OCI-LY3 (cell line): ENCODE measurements at regions not wholly inside any gene's neighbourhood (a gene's known extent, or its start where the extent isn't known, plus 50 kb on each side); places are given as distances from the start of the nearest gene placed in this dataset.

ENCODE experiments used
- EZH2phosphoT487 ChIP-seq: fragments of 200-600 bp; shearing (Covaris generic); IDR thresholded peaks from 2 replicates; pipeline ENCODE4 v1.6.1; 2018; ENCODE audit warnings: antibody characterized with exemption, mixed run types, low read depth
- TF ChIP-seq, protein P1 (sequence below): fragments of 200-600, 300-600 bp; sonication (generic); IDR thresholded peaks from 2 replicates; pipeline ENCODE4 v1.5.1; 2014; ENCODE audit warnings: antibody characterized with exemption, low read length, low read depth

DNA sequence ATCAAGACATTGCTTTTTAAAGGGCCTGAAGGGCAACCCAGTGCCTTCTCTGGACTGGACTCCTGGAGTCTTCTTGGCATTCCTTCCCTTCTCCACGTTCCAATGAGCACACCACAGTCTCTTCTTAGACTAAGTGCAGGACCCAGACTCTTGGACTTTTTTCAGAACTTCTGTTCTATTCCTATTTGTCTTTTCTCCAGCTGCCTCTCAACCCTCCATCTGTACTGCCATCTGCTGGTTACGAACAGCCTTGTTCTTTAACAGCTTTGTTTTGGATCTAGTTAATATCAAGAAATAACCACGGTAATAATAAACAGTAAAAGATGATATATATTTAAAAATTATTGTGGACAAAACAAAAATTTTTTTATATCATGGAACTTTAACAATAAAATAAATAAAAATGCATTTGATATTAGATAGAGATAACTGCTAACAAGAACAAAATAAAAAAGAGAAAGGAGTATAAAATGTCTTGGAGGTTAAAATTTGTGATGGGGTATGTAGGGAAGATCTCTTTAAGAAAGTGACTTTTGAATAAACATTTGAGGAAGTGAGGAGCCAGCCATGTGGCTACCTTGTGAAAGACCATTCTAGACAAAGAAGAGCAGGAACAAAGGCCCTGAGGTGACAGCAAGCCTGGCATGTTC, 105.1 kb upstream of the HCRTR2 start:
- TF ChIP-seq, protein P1, sequence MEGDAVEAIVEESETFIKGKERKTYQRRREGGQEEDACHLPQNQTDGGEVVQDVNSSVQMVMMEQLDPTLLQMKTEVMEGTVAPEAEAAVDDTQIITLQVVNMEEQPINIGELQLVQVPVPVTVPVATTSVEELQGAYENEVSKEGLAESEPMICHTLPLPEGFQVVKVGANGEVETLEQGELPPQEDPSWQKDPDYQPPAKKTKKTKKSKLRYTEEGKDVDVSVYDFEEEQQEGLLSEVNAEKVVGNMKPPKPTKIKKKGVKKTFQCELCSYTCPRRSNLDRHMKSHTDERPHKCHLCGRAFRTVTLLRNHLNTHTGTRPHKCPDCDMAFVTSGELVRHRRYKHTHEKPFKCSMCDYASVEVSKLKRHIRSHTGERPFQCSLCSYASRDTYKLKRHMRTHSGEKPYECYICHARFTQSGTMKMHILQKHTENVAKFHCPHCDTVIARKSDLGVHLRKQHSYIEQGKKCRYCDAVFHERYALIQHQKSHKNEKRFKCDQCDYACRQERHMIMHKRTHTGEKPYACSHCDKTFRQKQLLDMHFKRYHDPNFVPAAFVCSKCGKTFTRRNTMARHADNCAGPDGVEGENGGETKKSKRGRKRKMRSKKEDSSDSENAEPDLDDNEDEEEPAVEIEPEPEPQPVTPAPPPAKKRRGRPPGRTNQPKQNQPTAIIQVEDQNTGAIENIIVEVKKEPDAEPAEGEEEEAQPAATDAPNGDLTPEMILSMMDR, result peak; percentile 87
- TF ChIP-seq EZH2phosphoT487, result no peak
